ENCODE measurements at regions not wholly inside any gene's neighbourhood (a gene's known extent, or its start where the extent isn't known, plus 50 kb on each side); places are given as distances from the start of the nearest gene placed in this dataset.

- H3K4me3 Mint-ChIP-seq: no peak overlapping the region
- H3K36me3 Mint-ChIP-seq: no peaks in the 10 kb centered on the region
- H3K27me3 ChIP-seq (ENCODE audit: control insufficient read depth in 2 of 2, insufficient read depth in 2 of 2, low read length in 2 of 2): no peaks in the 10 kb centered on the region
- intact Hi-C loops (cut with micrococcal nuclease): no loop called here
- no peaks in the 10 kb centered on the region for H3K36me3 ChIP-seq (replicated peaks in 1 of 2; ENCODE audit: control insufficient read depth in 1 of 2, insufficient read depth in 2 of 2, low read length in 2 of 2)
- H3K79me2 ChIP-seq (ENCODE audit: insufficient read depth, low read length): no peaks in the 10 kb centered on the region
- no peaks in the 10 kb centered on the region for H3K4me1 ChIP-seq (ENCODE audit: control insufficient read depth in 1 of 2, insufficient read depth in 2 of 2, low read length in 2 of 2)
- peaks cover 0 to 3% (median 0%) of the 10 kb centered on the region in 3 donors for H3K27me3 Mint-ChIP-seq (ENCODE audit: low read depth in 3 of 3)
- H3K4me2 ChIP-seq (replicated peaks; ENCODE audit: extremely low read depth, low read length, poor library complexity, severe bottlenecking): no peak overlapping the region
- no peaks in the 10 kb centered on the region for H3K4me1 Mint-ChIP-seq
- 100% methylated on average over 2 of the region's 4 CpGs for WGBS (ENCODE audit: insufficient coverage)
- no peaks in the 10 kb centered on the region for H4K20me1 ChIP-seq (ENCODE audit: insufficient read depth, low read length)
- no peak overlapping the region for H3K27ac Mint-ChIP-seq
- H3K9me3 ChIP-seq (replicated peaks in 1 of 2; ENCODE audit: control insufficient read depth in 1 of 2, insufficient read depth in 1 of 2, low read length in 2 of 2): peaks cover 0 to 9% of the 10 kb centered on the region in 2 donors
- no peak overlapping the region for H3K27ac ChIP-seq (ENCODE audit: low read depth in 1 of 2, low read length in 2 of 2)
- H3K4me3 ChIP-seq (replicated peaks in 1 of 3; ENCODE audit: low read depth in 2 of 3, low read length in 3 of 3): no peak overlapping the region
- no peak for TF ChIP-seq CTCF (IDR thresholded peaks at IDR 0.05)
- no peak overlapping the region for H3K9ac ChIP-seq (ENCODE audit: insufficient read depth, low read length, poor library complexity, severe bottlenecking)
- peaks cover 5 to 11% (median 8%) of the 10 kb centered on the region in 7 donors for H3K9me3 Mint-ChIP-seq
- no peak overlapping the region for H2AFZ ChIP-seq (ENCODE audit: insufficient read depth, low read depth, low read length, poor library complexity, severe bottlenecking)
- no peak for DNase-seq
These were observed 811.8 kb downstream of the RAB28 start for GRCh38 chr4:12672303-12672702.

- H3K27ac Mint-ChIP-seq: no peak overlapping the region
- intact Hi-C loops (cut with micrococcal nuclease): no loop called here
- H3K4me1 Mint-ChIP-seq: no peaks in the 10 kb centered on the region
- H3K4me3 Mint-ChIP-seq: no peak overlapping the region
- Histone ChIP-seq H3K79me2 (ENCODE audit: insufficient read depth, low read length) (no peaks in the 10 kb centered on the region), H3K9me3 (replicated peaks in 1 of 2; ENCODE audit: control insufficient read depth in 1 of 2, insufficient read depth in 1 of 2, low read length in 2 of 2) (no peaks in the 10 kb centered on the region), H4K20me1 (ENCODE audit: insufficient read depth, low read length) (no peaks in the 10 kb centered on the region), H3K36me3 (replicated peaks in 1 of 2; ENCODE audit: control insufficient read depth in 1 of 2, insufficient read depth in 2 of 2, low read length in 2 of 2) (no peaks in the 10 kb centered on the region), H3K27me3 (ENCODE audit: control insufficient read depth in 2 of 2, insufficient read depth in 2 of 2, low read length in 2 of 2) (no peaks in the 10 kb centered on the region), H3K9ac (ENCODE audit: insufficient read depth, low read length, poor library complexity, severe bottlenecking) (no peak overlapping the region), H3K4me3 (replicated peaks in 1 of 3; ENCODE audit: low read depth in 2 of 3, low read length in 3 of 3) (no peak overlapping the region), H3K4me2 (replicated peaks; ENCODE audit: extremely low read depth, low read length, poor library complexity, severe bottlenecking) (no peak overlapping the region), H2AFZ (ENCODE audit: insufficient read depth, low read depth, low read length, poor library complexity, severe bottlenecking) (no peak overlapping the region), H3K4me1 (ENCODE audit: control insufficient read depth in 1 of 2, insufficient read depth in 2 of 2, low read length in 2 of 2) (no peaks in the 10 kb centered on the region), H3K27ac (ENCODE audit: low read depth in 1 of 2, low read length in 2 of 2) (no peak overlapping the region)
- H3K27me3 Mint-ChIP-seq (ENCODE audit: low read depth in 3 of 3): peaks cover 0 to 2% (median 0%) of the 10 kb centered on the region in 3 donors
- no peak for DNase-seq
- H3K36me3 Mint-ChIP-seq: no peaks in the 10 kb centered on the region
- peaks cover 0 to 11% (median 4%) of the 10 kb centered on the region in 7 donors for H3K9me3 Mint-ChIP-seq
- 100% methylated on average over 1 of the region's 2 CpGs for WGBS (ENCODE audit: insufficient coverage)
- TF ChIP-seq CTCF (IDR thresholded peaks at IDR 0.05): no peak
These were observed 826.0 kb downstream of the RAB28 start for GRCh38 chr4:12658146-12658545.
